ENCODE measurements at regions not wholly inside any gene's neighbourhood (a gene's known extent, or its start where the extent isn't known, plus 50 kb on each side); places are given as distances from the start of the nearest gene placed in this dataset.

DNA sequence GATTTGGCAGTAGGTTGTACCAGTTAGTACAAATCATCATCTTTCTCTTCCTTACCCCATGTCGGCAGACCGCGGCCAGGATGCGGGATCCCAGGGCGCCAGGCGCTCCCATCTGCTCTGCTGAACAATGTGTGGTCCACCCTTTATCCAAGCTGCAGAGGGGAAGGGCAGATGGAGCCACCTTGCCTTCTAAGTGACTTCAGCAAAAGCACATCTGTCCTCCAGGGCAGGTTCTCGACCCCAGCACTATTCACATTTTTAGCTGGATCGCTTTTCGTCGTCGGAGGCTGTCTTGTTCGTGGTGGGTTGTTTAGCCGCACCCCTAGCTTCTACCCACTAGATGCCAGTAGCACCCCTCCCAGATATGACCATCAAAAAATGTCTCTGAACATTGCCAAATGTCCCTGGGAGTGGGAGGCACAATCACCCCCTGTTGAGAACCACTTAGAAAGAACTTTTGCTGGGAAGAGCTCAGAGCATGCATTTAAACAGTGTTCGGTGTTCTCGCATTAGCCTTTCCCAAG lies 58.1 kb upstream of the SIM2 start:
- Histone ChIP-seq H3K23me2 (ENCODE audit: insufficient read length, low read depth, low read length, poor library complexity, severe bottlenecking) (no peaks in the 10 kb centered on the region), H3K4ac (ENCODE audit: low read depth, low read length) (no peak overlapping the region), H3K79me2 (ENCODE audit: insufficient read depth, low read length) (no peaks in the 10 kb centered on the region), H4K5ac (ENCODE audit: insufficient read length, low read depth, low read length) (no peak overlapping the region), H3K4me1 (ENCODE audit: insufficient read depth, low read length) (no peaks in the 10 kb centered on the region), H2BK120ac (ENCODE audit: low read depth, low read length, poor library complexity, severe bottlenecking) (no peak overlapping the region), H3K14ac (ENCODE audit: insufficient read depth, low read length) (no peak overlapping the region), H4K20me1 (ENCODE audit: control insufficient read depth, insufficient read depth, insufficient read length) (no peaks in the 10 kb centered on the region), H3K27ac (ENCODE audit: insufficient read length, low read depth, low read length) (no peak overlapping the region), H3K4me2 (ENCODE audit: insufficient read depth, insufficient read length, low read length) (no peak overlapping the region), H2BK5ac (ENCODE audit: insufficient read length, low read length) (no peak overlapping the region), H3K23ac (ENCODE audit: insufficient read length, low read depth, low read length) (no peak overlapping the region), H4K8ac (replicated peaks; ENCODE audit: insufficient read length, low read depth, low read length) (no peak overlapping the region), H2AK5ac (ENCODE audit: insufficient read length, low read length) (no peak overlapping the region), H2BK20ac (ENCODE audit: low read depth, low read length, poor library complexity, severe bottlenecking) (no peak overlapping the region), H3T11ph (ENCODE audit: low read length) (no peak overlapping the region), H4K91ac (ENCODE audit: insufficient read length, low read depth, low read length) (no peak overlapping the region), H2BK15ac (ENCODE audit: low read depth, low read length) (no peak overlapping the region), H3K27me3 (ENCODE audit: insufficient read depth, low read length) (no peaks in the 10 kb centered on the region), H2BK12ac (ENCODE audit: insufficient read length, low read depth, low read length) (no peak overlapping the region), H3K56ac (ENCODE audit: insufficient read length, low read depth, low read length) (no peak overlapping the region), H3K9ac (ENCODE audit: extremely low read depth, insufficient read length, low read length) (no peak overlapping the region), H2AFZ (ENCODE audit: low read length) (no peak overlapping the region), H3K9me3 (ENCODE audit: control insufficient read depth, low read depth, low read length) (no peaks in the 10 kb centered on the region), H3K18ac (ENCODE audit: insufficient read length, low read depth, low read length) (no peak overlapping the region), H3K79me1 (ENCODE audit: insufficient read depth, low read depth, low read length, poor library complexity, severe bottlenecking) (no peaks in the 10 kb centered on the region)
- peaks cover 0 to 3% of the 10 kb centered on the region in 2 experiments; a peak in 1 of 4 replicates for H3K4me1 Mint-ChIP-seq
- TF ChIP-seq, protein P1, sequence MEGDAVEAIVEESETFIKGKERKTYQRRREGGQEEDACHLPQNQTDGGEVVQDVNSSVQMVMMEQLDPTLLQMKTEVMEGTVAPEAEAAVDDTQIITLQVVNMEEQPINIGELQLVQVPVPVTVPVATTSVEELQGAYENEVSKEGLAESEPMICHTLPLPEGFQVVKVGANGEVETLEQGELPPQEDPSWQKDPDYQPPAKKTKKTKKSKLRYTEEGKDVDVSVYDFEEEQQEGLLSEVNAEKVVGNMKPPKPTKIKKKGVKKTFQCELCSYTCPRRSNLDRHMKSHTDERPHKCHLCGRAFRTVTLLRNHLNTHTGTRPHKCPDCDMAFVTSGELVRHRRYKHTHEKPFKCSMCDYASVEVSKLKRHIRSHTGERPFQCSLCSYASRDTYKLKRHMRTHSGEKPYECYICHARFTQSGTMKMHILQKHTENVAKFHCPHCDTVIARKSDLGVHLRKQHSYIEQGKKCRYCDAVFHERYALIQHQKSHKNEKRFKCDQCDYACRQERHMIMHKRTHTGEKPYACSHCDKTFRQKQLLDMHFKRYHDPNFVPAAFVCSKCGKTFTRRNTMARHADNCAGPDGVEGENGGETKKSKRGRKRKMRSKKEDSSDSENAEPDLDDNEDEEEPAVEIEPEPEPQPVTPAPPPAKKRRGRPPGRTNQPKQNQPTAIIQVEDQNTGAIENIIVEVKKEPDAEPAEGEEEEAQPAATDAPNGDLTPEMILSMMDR (conservative IDR thresholded peaks at IDR 0.05), result peak; percentile 49
- no peaks in the 10 kb centered on the region for H3K36me3 Mint-ChIP-seq (ENCODE audit: insufficient read depth in 1 of 3, low read depth in 3 of 3)
- peaks cover 0 to 4% of the 10 kb centered on the region in 2 experiments; a peak in 2 of 5 replicates for H3K9me3 Mint-ChIP-seq
- WGBS (ENCODE audit: extremely low coverage, insufficient read length, low lambda C conversion rate), result no CpG with 5 or more reads among the region's 15 CpGs
- H3K27ac Mint-ChIP-seq, result no peak overlapping the region
- DNase-seq, result peak; percentile 35
- H3K4me3 Mint-ChIP-seq, result no peak overlapping the region
- peaks cover 10% of the 10 kb centered on the region for H3K27me3 Mint-ChIP-seq (ENCODE audit: low read depth)
